ENCODE measurements at regions not wholly inside any gene's neighbourhood (a gene's known extent, or its start where the extent isn't known, plus 50 kb on each side); places are given as distances from the start of the nearest gene placed in this dataset.

- DNase-seq = no peak
Observed at GRCh38 chr18:24741321-24741720, 280.9 kb downstream of the HRH4 start.

DNA sequence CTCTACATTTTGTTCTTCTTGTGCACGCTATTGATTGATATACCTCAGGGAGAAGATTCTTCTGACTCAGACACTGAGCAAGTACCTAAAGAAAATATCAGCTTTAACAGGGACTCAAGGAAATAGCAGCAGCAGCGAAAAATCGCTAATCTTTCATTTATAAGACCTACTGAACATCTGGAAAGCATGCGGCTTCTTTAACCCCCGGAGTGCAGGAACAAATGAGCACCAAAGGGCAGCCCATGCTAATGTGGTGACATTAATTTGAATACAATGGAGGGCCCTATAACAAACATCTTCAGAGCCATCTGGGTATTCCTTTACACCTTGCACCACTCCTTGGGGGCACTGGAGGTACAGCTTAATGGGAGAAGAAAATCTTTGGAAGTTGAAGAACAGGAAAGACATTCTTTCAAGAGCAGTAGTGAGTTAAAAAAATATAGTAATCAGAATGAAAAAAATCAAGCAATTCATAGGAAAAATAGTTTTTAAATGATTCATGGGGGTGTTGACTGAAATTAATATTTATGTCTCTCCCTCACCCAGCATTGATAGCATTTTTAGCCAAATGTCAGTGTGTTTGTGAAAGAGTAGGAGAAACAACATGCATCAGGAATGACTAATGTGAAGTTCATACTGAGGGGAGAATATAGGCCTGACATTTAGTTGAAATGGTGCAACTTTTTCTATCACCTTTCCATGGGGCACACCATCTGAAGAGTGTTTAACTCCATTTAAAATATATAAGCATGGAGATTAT lies 281.7 kb downstream of the HRH4 start:
- no peak for DNase-seq

GRCh38 chr18:24754583-24755253 lies 294.3 kb downstream of the HRH4 start:
- no peak for DNase-seq

GRCh38 chr18:24756385-24756784 lies 295.9 kb downstream of the HRH4 start:
- DNase-seq = no peak

DNA sequence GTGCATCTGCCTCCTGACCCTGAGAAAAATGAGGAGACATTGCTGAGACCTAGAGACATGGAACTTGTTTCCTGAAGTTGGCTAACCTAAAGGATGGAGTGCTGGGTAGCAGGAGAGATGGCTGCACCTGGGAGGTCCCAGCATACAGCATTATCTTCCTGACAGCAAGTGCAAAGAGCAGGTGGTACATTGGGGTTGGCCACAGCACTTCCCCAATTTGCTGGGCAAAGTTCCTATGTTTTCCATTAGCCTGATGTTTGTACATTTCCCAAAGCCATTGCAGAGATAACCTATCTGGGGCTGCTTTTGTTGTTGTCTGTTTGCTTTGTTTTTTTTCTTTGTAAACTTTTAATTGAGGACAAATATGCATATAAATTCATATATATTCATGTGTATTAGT lies 296.7 kb downstream of the HRH4 start:
- no peak for DNase-seq

GRCh38 chr18:24761765-24762164 lies 301.3 kb downstream of the HRH4 start:
- DNase-seq = no peak

DNA sequence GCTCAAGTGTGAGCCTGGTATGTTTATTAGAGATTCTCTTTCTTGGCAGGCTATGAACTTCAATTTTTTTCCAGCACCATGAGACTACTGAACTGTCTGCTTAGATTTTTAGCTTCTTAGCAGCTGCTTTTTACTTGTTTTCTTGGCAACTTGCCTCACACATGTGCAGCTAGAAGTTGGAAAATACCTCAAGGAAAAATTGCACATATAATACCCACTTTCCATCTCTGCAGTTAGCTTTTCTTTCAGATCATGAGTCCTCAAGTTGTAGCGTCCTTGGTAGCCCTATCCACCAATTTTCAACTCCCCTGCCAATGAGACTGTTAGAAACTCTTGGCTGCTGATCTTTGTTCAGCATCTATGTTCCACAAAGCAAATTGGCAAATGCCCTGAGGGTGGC lies 302.1 kb downstream of the HRH4 start:
- DNase-seq = no peak

DNA sequence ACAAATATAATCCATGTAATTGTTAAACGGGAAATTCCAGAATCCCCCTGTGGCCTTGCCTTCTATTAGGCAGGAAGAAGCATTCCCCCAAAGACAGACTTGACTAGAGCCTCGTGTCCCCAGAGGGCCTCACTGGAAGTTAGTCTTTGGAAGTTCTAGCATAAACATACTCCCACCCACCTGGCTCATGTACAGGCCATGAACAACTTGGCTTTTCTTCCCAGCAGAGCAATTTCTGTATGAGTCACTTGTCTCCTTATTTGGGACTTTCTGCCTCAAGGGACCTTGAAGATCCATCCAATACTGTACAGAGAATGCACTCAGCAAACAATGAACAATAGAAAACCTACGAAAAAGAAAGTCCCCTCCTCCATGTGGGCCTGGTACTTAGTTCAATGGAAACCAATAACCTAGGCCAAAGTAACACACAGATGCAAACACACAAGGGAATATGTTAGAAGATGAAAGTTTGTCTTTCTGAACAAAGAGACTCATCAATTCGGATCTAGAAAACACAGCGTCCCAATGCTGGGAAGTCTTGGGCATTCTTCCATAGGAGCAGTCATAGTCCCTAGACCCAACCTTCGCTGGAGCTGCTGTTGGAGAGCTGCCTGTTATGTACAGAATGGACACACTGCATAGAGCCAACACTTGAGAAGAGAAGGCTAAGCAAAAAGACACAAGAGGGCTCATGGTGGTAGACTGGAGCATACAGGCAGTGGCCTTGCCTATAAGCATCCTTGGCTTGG lies 303.5 kb downstream of the HRH4 start:
- DNase-seq = no peak

DNA sequence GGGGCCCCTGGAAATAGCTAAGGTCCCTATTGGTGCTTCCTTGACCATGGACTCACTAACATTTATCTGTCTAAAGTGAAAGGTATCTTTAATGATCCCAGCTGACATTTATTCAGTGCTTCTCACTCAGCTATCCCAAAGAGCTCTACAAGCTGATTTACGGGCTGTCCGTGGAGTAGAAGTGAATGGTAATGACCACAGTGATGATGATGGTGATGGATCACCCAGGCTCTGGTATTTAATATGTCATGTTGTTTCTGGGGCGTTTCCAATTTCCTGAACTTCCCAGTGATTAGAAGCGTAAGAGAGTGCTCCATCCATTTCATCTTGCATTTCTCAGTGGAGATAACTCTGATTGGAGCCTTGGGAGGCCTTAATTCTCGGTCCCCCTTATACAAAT lies 304.3 kb downstream of the HRH4 start:
- no peak for DNase-seq

GRCh38 chr18:24766376-24766775 lies 305.9 kb downstream of the HRH4 start:
- DNase-seq = no peak

DNA sequence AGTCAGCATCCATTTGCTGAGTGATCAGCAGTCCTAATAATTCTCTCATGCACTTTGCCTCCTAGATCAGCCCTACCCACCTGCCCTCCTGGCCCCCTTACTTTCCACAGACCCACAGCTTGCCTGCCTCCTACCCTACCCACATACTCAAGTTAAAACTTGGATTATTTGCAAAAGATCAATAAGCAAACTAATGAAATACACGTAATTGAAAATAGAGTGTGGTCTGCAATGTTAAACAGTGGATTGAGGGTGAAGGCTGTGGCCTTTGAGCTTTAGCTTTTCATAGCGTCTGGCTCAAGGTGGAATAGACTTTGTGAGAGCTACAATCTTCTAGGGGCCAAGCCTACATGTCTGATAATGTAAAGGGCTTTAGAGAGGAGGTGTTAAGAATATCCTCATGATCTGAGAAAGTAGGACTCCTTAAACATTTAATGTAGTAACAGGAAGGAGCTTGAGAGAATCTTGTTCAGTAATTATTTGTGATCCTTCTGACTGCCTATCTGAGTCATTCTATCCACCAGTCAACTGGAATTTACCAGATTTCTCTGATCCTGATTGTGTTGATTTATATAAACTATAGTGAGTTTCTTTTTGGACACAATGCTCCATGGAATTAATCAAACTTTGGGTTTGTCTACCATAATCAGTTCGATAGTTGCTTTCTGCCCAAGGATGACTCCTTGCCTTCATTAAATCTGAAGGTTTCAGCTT lies 310.0 kb downstream of the HRH4 start:
- DNase-seq = no peak

- DNase-seq = no peak
Observed at GRCh38 chr18:24771300-24771699, 310.9 kb downstream of the HRH4 start.

- no peak for DNase-seq
Observed at GRCh38 chr18:24773101-24773500, 312.7 kb downstream of the HRH4 start.

DNA sequence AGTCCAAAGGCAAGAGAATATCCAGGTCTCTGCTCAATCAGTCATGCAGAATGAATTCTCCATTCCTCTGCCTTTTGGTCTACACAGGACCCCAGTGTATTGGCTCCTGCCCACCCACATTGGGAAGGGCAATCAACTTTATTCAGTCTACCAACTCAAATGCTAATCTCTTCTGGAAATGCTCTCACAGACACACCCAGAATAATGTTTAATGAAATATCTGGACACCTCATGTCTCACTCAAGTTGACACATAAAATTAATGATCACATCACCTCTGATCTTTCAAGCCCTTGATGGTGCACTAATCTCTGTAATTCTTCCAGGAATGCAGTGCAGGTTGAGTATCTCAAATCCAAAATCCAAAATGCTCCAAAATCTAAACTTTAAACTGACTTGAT lies 315.6 kb downstream of the HRH4 start:
- no peak for DNase-seq

GRCh38 chr18:24778810-24779418 lies 318.5 kb downstream of the HRH4 start:
- DNase-seq = no peak

DNA sequence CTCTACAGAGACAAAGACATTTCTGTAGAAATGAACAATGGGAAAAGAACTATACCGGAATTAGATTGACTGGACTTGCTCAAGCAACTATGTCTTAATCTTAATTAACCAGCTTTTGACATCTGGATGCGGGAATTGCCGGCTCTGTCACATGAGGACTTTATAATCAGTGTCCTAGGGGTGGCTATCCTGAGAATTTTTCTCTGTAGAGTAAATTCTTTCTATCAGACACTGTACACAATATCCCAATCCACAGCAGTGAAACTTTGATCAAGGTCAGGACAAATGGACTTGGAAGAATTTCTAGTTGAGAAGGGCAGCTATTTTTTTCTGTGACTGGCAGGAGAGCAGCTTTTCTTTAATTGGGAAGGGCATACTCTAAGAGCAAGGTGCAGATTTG lies 322.1 kb downstream of the HRH4 start:
- DNase-seq = no peak

DNA sequence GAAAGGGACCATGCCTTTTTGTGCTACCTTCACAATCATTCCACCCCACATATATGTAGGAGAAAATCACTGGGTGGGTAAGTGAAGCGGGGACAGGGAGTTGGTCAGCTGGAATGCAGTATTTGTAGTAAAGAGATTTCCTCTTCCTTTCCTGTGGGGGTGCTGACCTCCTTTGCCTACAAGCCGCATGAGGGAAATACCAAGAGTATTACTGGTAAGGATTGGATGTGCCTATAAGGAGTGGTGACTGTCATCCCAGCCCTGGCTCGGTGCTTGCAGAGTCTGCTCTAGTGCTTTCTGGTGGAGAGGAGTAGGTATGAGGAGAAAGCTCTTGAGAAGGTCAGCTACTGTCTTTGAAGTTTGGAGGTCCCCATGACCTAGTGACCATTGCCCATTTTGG lies 324.6 kb downstream of the HRH4 start:
- no peak for DNase-seq

DNA sequence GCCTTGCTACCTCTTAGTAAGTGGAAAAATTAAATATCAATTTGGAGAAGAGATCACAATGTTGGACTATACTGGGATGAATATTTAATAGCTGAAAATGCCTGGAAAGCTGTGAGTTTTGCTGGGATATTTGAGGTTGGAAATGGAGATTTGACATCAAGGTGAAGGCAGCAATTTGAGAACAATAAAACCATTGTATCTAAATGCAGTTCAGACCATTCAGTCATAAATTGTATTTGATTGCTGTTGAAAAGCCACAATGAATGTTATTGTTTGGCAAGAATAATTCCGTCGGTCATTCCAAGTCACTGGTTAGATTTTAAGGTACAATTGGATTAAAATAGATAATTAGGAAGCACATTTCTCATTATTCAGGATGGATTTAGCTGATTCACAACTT lies 325.6 kb downstream of the HRH4 start:
- no peak for DNase-seq

- DNase-seq = no peak
Observed at GRCh38 chr18:24790347-24790746, 329.9 kb downstream of the HRH4 start.

DNA sequence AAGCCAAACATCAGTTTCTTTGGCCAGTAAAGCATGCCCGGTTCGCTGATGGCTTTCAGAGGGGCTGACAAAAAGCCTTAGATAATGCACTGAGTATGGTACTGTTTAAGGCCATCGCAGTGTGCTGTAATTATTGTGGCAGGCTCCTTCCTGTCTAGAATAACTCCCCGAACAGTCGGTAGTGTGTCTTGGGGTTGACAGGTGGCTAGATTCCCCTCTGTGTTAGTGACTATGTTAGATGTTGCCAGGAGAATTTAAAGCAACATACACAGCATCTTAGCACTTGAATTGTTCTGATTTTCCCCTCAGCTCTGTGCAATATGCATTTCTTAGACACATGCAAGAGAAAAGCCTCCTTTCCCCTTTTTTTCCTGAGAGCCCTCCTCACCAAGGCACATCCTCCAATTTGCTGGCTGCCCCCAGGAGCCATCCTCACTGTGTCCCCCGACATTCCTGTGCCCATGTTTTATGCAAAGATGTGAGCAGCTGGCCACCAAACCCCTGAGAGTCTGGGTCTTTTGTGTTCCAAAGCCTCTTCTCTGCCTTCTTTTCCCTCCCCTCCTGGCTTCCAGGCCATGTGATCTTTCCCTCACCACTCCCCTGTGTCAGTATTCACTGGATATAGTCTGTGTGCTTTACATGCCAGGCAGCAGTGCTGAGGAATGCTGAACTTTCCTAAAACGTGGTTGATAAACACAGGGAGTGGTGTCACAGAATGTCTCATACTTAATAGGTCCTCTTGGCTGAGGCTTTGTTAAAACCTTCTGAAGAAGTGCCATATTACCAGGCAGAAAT lies 331.5 kb downstream of the HRH4 start:
- no peak for DNase-seq

- DNase-seq = no peak
Observed at GRCh38 chr18:24793742-24794141, 333.3 kb downstream of the HRH4 start.

DNA sequence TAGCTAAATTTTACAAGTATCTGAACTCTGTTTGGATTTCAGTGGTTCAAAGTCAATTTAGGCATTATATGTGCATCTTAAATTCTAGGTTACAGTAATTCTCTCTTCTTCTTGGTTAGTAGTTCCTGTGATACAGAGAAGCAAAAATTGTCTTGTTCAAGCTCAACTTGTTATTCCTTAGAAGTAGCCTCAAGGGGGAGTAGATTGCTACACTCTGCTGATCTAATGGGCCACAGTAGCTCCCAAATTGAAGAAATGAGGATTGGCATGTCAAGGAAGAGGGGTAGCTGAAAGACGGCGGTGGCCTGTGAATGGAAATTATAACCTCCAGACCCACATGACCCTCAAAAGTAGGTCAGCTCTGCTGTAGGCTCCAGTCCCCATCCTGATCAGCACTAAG lies 334.7 kb downstream of the HRH4 start:
- no peak for DNase-seq
